ENCODE measurements at regions not wholly inside any gene's neighbourhood (a gene's known extent, or its start where the extent isn't known, plus 50 kb on each side); places are given as distances from the start of the nearest gene placed in this dataset.
A peak's percentile ranks its signal among the peaks of the same experiment; 100 is the strongest.

GRCh38 chr3:197356275-197356674, 57.9 kb upstream of the DLG1 start:
- TF ChIP-seq CTCF (IDR thresholded peaks at IDR 0.05; ENCODE audit: extremely low read depth, low read depth, low read length) = no peak
- Histone ChIP-seq H4K20me1 (ENCODE audit: insufficient read depth, low read length) (no peaks in the 10 kb centered on the region), H3K27me3 (ENCODE audit: insufficient read depth, low read length) (no peaks in the 10 kb centered on the region), H3K4me3 (ENCODE audit: insufficient read depth, low read length) (no peak overlapping the region), H2AFZ (ENCODE audit: low read length) (no peak overlapping the region), H3K9me3 (ENCODE audit: low read depth, low read length) (peaks cover 3% of the 10 kb centered on the region), H3K4me2 (ENCODE audit: insufficient read depth, low read length) (no peak overlapping the region), H3K27ac (ENCODE audit: low read depth, low read length) (no peak overlapping the region), H3K36me3 (ENCODE audit: insufficient read depth, low read length) (no peaks in the 10 kb centered on the region), H3K4me1 (ENCODE audit: insufficient read depth, low read length) (peaks cover 27% of the 10 kb centered on the region), H3K79me2 (ENCODE audit: insufficient read depth, low read length) (no peaks in the 10 kb centered on the region)
- no peak for DNase-seq (ENCODE audit: insufficient read length, low spot score, missing footprints)

- Histone ChIP-seq H4K20me1 (ENCODE audit: insufficient read depth, low read length) (no peaks in the 10 kb centered on the region), H3K4me1 (ENCODE audit: insufficient read depth, low read length) (peaks cover 27% of the 10 kb centered on the region), H3K27me3 (ENCODE audit: insufficient read depth, low read length) (no peaks in the 10 kb centered on the region), H3K9me3 (ENCODE audit: low read depth, low read length) (peaks cover 3% of the 10 kb centered on the region), H3K27ac (ENCODE audit: low read depth, low read length) (no peak overlapping the region), H2AFZ (ENCODE audit: low read length) (no peak overlapping the region), H3K36me3 (ENCODE audit: insufficient read depth, low read length) (no peaks in the 10 kb centered on the region), H3K79me2 (ENCODE audit: insufficient read depth, low read length) (no peaks in the 10 kb centered on the region), H3K4me3 (ENCODE audit: insufficient read depth, low read length) (no peak overlapping the region), H3K4me2 (ENCODE audit: insufficient read depth, low read length) (no peak overlapping the region)
- no peak for DNase-seq (ENCODE audit: insufficient read length, low spot score, missing footprints)
- TF ChIP-seq CTCF (IDR thresholded peaks at IDR 0.05; ENCODE audit: extremely low read depth, low read depth, low read length) = no peak
Observed at GRCh38 chr3:197355713-197356112, 57.3 kb upstream of the DLG1 start.

- Histone ChIP-seq H3K27me3 (ENCODE audit: insufficient read depth, low read length) (no peaks in the 10 kb centered on the region), H3K79me2 (ENCODE audit: insufficient read depth, low read length) (no peaks in the 10 kb centered on the region), H3K4me2 (ENCODE audit: insufficient read depth, low read length) (peak overlapping the region; percentile 70), H3K27ac (ENCODE audit: low read depth, low read length) (peak overlapping the region; percentile 19), H3K9me3 (ENCODE audit: low read depth, low read length) (peaks cover 3% of the 10 kb centered on the region), H3K4me3 (ENCODE audit: insufficient read depth, low read length) (peak overlapping the region; percentile 38), H3K36me3 (ENCODE audit: insufficient read depth, low read length) (no peaks in the 10 kb centered on the region), H3K4me1 (ENCODE audit: insufficient read depth, low read length) (peaks cover 27% of the 10 kb centered on the region), H4K20me1 (ENCODE audit: insufficient read depth, low read length) (no peaks in the 10 kb centered on the region), H2AFZ (ENCODE audit: low read length) (peak overlapping the region; percentile 86)
- no peak for DNase-seq (ENCODE audit: insufficient read length, low spot score, missing footprints)
- TF ChIP-seq CTCF (IDR thresholded peaks at IDR 0.05; ENCODE audit: extremely low read depth, low read depth, low read length) = no peak
Observed at GRCh38 chr3:197354568-197355001, 56.2 kb upstream of the DLG1 start.

- peaks cover 27% of the 10 kb centered on the region for H3K4me1 ChIP-seq (ENCODE audit: insufficient read depth, low read length)
- H3K36me3 ChIP-seq (ENCODE audit: insufficient read depth, low read length) = no peaks in the 10 kb centered on the region
- peak overlapping the region; percentile 19 for H3K27ac ChIP-seq (ENCODE audit: low read depth, low read length)
- peaks cover 2% of the 10 kb centered on the region for H3K9me3 ChIP-seq (ENCODE audit: low read depth, low read length)
- H3K79me2 ChIP-seq (ENCODE audit: insufficient read depth, low read length) = no peaks in the 10 kb centered on the region
- peak overlapping the region; percentile 38 for H3K4me3 ChIP-seq (ENCODE audit: insufficient read depth, low read length)
- no peaks in the 10 kb centered on the region for H3K27me3 ChIP-seq (ENCODE audit: insufficient read depth, low read length)
- peak overlapping the region; percentile 70 for H3K4me2 ChIP-seq (ENCODE audit: insufficient read depth, low read length)
- peak overlapping the region; percentile 86 for H2AFZ ChIP-seq (ENCODE audit: low read length)
- DNase-seq (ENCODE audit: insufficient read length, low spot score, missing footprints) = no peak
- TF ChIP-seq CTCF (IDR thresholded peaks at IDR 0.05; ENCODE audit: extremely low read depth, low read depth, low read length) = no peak
- no peaks in the 10 kb centered on the region for H4K20me1 ChIP-seq (ENCODE audit: insufficient read depth, low read length)
Observed at GRCh38 chr3:197353867-197354567, 55.6 kb upstream of the DLG1 start.

Data from osteoblast (primary cell).